ENCODE measurements at regions not wholly inside any gene's neighbourhood (a gene's known extent, or its start where the extent isn't known, plus 50 kb on each side); places are given as distances from the start of the nearest gene placed in this dataset.

DNA sequence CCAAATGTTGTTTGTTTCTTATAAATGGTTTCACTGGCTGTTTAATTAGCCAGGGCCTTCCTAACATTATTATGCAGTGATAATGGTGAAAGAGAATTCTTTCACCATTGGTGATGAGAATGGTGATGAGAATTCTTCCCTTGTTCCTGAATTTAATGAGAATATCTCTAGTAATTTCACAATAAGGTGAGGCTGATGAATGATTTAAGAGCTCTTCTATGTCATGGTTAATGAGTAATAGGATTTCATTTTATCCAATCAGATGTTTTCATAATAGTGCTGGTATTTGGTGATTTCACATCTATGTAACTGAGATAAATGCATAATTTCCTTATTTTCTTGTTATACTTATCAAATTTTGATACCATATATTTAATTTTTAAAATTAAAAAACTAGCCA is 535.7 kb upstream of the ZEB2 start:
- TF ChIP-seq CSDC2 (CRISPR knock-in tag; IDR thresholded peaks at IDR 0.05) = no peak
- TF ChIP-seq, protein P1, sequence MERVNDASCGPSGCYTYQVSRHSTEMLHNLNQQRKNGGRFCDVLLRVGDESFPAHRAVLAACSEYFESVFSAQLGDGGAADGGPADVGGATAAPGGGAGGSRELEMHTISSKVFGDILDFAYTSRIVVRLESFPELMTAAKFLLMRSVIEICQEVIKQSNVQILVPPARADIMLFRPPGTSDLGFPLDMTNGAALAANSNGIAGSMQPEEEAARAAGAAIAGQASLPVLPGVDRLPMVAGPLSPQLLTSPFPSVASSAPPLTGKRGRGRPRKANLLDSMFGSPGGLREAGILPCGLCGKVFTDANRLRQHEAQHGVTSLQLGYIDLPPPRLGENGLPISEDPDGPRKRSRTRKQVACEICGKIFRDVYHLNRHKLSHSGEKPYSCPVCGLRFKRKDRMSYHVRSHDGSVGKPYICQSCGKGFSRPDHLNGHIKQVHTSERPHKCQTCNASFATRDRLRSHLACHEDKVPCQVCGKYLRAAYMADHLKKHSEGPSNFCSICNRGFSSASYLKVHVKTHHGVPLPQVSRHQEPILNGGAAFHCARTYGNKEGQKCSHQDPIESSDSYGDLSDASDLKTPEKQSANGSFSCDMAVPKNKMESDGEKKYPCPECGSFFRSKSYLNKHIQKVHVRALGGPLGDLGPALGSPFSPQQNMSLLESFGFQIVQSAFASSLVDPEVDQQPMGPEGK (CRISPR knock-in tag; IDR thresholded peaks at IDR 0.05; ENCODE audit: borderline replicate concordance) = no peak
- no peak for TF ChIP-seq ZNF565 (CRISPR knock-in tag; conservative IDR thresholded peaks at IDR 0.05; ENCODE audit: low read depth)
- no peak for TF ChIP-seq ZFP3 (CRISPR knock-in tag; IDR thresholded peaks at IDR 0.05)
- no peak for TF ChIP-seq ISL1 (CRISPR knock-in tag; IDR thresholded peaks at IDR 0.05)
- TF ChIP-seq, protein P2, sequence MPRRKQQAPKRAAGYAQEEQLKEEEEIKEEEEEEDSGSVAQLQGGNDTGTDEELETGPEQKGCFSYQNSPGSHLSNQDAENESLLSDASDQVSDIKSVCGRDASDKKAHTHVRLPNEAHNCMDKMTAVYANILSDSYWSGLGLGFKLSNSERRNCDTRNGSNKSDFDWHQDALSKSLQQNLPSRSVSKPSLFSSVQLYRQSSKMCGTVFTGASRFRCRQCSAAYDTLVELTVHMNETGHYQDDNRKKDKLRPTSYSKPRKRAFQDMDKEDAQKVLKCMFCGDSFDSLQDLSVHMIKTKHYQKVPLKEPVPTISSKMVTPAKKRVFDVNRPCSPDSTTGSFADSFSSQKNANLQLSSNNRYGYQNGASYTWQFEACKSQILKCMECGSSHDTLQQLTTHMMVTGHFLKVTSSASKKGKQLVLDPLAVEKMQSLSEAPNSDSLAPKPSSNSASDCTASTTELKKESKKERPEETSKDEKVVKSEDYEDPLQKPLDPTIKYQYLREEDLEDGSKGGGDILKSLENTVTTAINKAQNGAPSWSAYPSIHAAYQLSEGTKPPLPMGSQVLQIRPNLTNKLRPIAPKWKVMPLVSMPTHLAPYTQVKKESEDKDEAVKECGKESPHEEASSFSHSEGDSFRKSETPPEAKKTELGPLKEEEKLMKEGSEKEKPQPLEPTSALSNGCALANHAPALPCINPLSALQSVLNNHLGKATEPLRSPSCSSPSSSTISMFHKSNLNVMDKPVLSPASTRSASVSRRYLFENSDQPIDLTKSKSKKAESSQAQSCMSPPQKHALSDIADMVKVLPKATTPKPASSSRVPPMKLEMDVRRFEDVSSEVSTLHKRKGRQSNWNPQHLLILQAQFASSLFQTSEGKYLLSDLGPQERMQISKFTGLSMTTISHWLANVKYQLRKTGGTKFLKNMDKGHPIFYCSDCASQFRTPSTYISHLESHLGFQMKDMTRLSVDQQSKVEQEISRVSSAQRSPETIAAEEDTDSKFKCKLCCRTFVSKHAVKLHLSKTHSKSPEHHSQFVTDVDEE (CRISPR knock-in tag; IDR thresholded peaks at IDR 0.05) = no peak
- no peak for TF ChIP-seq TOX (CRISPR knock-in tag; IDR thresholded peaks at IDR 0.05; ENCODE audit: borderline replicate concordance)
- no peak for ATAC-seq

DNA sequence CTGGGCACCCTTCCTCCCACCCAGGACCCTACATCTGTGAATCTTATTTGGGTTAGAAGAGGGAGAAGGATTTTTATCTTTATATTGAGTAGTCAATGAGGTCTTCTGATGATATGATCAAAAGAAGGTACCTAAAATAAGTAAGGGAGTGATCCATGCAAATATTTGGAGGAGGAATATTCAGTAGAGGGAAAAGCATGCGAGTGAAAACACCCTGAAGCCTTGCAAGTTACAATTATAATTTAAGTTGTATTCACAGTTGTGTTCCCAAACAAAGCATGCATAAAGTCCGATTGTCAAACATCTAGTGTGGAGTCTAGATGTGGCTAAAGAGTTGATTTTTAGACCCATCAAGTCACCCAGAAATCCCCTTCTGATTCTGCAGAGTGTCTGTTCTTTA is 530.2 kb upstream of the ZEB2 start:
- ATAC-seq = no peak
- TF ChIP-seq TOX (CRISPR knock-in tag; IDR thresholded peaks at IDR 0.05; ENCODE audit: borderline replicate concordance) (no peak), ESRRG (CRISPR knock-in tag; IDR thresholded peaks at IDR 0.05) (no peak)

DNA sequence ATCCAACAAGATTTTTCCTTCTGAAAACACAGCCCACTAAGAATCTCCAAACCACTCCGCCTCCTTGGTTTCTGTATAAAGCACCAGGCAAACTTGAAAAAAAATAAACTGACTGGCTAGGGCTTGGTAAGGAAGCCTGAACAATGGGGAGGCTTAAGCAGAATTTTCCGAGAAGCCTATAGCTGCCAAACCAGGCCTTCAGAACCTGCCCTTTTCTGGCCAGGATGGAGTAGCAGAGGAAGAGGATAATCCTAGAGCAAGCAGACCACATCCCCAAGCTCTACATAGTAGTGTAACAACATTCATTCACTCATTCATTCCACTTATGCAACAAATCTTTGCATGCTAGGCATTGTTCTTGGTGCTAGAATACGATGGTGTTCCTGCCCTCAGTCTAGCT is 529.6 kb upstream of the ZEB2 start:
- ATAC-seq = no peak
- TF ChIP-seq ZNF565 (CRISPR knock-in tag; conservative IDR thresholded peaks at IDR 0.05; ENCODE audit: low read depth) (no peak), ESRRG (CRISPR knock-in tag; IDR thresholded peaks at IDR 0.05) (no peak), RARB (CRISPR knock-in tag; IDR thresholded peaks at IDR 0.05) (no peak), PPARA (CRISPR knock-in tag; IDR thresholded peaks at IDR 0.05; ENCODE audit: borderline replicate concordance) (no peak), ARNTL (CRISPR knock-in tag; IDR thresholded peaks at IDR 0.05; ENCODE audit: borderline replicate concordance, low read depth) (no peak), OSR1 (CRISPR knock-in tag; IDR thresholded peaks at IDR 0.05) (no peak), ZFP3 (CRISPR knock-in tag; IDR thresholded peaks at IDR 0.05) (no peak), SNAI2 (CRISPR knock-in tag; IDR thresholded peaks at IDR 0.05) (no peak), ZFP30 (CRISPR knock-in tag; IDR thresholded peaks at IDR 0.05) (no peak), TCF4 (CRISPR knock-in tag; IDR thresholded peaks at IDR 0.05; ENCODE audit: borderline replicate concordance) (no peak)
- TF ChIP-seq, protein P3, sequence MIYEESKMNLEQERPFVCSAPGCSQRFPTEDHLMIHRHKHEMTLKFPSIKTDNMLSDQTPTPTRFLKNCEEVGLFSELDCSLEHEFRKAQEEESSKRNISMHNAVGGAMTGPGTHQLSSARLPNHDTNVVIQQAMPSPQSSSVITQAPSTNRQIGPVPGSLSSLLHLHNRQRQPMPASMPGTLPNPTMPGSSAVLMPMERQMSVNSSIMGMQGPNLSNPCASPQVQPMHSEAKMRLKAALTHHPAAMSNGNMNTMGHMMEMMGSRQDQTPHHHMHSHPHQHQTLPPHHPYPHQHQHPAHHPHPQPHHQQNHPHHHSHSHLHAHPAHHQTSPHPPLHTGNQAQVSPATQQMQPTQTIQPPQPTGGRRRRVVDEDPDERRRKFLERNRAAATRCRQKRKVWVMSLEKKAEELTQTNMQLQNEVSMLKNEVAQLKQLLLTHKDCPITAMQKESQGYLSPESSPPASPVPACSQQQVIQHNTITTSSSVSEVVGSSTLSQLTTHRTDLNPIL (CRISPR knock-in tag; IDR thresholded peaks at IDR 0.05; ENCODE audit: low read depth) = no peak
- TF ChIP-seq, protein P1 (CRISPR knock-in tag; IDR thresholded peaks at IDR 0.05; ENCODE audit: borderline replicate concordance) = no peak

DNA sequence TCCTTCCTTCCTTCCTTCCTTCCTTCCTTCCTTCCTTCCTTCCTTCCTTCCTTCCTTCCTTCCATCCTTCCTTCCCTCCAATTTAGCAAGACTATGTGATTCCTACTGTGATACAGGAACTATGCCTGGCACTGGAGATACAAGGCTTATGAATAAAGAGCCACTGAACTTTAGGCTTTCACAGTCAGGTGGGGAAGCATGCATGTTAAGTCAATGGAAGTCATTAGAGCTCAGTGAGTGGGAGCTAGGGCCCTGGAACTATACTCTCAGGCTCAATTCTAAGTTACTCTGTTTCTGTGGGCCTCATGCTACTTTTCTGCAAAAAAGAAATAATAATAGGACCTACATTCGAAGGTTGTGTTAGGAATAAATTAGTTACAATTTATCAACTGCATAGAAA is 527.6 kb upstream of the ZEB2 start:
- no peak for ATAC-seq
- TF ChIP-seq CSDC2 (CRISPR knock-in tag; IDR thresholded peaks at IDR 0.05) (no peak), TOX (CRISPR knock-in tag; IDR thresholded peaks at IDR 0.05; ENCODE audit: borderline replicate concordance) (no peak), ESRRG (CRISPR knock-in tag; IDR thresholded peaks at IDR 0.05) (no peak), ISL1 (CRISPR knock-in tag; IDR thresholded peaks at IDR 0.05) (no peak), SNAI2 (CRISPR knock-in tag; IDR thresholded peaks at IDR 0.05) (no peak), ZC3H10 (CRISPR knock-in tag; IDR thresholded peaks at IDR 0.05) (no peak), GLIS3 (CRISPR knock-in tag; IDR thresholded peaks at IDR 0.05) (no peak), ZNF8 (CRISPR knock-in tag; IDR thresholded peaks at IDR 0.05) (no peak), ZFP3 (CRISPR knock-in tag; IDR thresholded peaks at IDR 0.05) (no peak), OSR1 (CRISPR knock-in tag; IDR thresholded peaks at IDR 0.05) (no peak)
- TF ChIP-seq, protein P4, sequence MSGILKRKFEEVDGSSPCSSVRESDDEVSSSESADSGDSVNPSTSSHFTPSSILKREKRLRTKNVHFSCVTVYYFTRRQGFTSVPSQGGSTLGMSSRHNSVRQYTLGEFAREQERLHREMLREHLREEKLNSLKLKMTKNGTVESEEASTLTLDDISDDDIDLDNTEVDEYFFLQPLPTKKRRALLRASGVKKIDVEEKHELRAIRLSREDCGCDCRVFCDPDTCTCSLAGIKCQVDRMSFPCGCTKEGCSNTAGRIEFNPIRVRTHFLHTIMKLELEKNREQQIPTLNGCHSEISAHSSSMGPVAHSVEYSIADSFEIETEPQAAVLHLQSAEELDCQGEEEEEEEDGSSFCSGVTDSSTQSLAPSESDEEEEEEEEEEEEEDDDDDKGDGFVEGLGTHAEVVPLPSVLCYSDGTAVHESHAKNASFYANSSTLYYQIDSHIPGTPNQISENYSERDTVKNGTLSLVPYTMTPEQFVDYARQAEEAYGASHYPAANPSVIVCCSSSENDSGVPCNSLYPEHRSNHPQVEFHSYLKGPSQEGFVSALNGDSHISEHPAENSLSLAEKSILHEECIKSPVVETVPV (CRISPR knock-in tag; IDR thresholded peaks at IDR 0.05) = no peak
- TF ChIP-seq, protein P5, sequence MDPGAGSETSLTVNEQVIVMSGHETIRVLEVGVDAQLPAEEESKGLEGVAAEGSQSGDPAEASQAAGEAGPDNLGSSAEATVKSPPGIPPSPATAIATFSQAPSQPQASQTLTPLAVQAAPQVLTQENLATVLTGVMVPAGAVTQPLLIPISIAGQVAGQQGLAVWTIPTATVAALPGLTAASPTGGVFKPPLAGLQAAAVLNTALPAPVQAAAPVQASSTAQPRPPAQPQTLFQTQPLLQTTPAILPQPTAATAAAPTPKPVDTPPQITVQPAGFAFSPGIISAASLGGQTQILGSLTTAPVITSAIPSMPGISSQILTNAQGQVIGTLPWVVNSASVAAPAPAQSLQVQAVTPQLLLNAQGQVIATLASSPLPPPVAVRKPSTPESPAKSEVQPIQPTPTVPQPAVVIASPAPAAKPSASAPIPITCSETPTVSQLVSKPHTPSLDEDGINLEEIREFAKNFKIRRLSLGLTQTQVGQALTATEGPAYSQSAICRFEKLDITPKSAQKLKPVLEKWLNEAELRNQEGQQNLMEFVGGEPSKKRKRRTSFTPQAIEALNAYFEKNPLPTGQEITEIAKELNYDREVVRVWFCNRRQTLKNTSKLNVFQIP (CRISPR knock-in tag; IDR thresholded peaks at IDR 0.05; ENCODE audit: borderline replicate concordance, low read depth) = no peak
- TF ChIP-seq, protein P3 (CRISPR knock-in tag; IDR thresholded peaks at IDR 0.05; ENCODE audit: low read depth) = no peak
